RPMI8226 (cell line): ENCODE measurements at regions not wholly inside any gene's neighbourhood (a gene's known extent, or its start where the extent isn't known, plus 50 kb on each side); places are given as distances from the start of the nearest gene placed in this dataset.

ENCODE experiments used
- DNase-seq: peaks from one replicate; pipeline ENCODE4 v3.0.0-alpha.2; 2015

- no peak for DNase-seq
These were observed 1089.1 kb downstream of the TBC1D22A start for GRCh38 chr22:47851586-47851985.

- no peak for DNase-seq
These were observed 1088.2 kb downstream of the TBC1D22A start for GRCh38 chr22:47850644-47851151.

- no peak for DNase-seq
These were observed 1087.1 kb downstream of the TBC1D22A start for GRCh38 chr22:47849576-47849975.

DNA sequence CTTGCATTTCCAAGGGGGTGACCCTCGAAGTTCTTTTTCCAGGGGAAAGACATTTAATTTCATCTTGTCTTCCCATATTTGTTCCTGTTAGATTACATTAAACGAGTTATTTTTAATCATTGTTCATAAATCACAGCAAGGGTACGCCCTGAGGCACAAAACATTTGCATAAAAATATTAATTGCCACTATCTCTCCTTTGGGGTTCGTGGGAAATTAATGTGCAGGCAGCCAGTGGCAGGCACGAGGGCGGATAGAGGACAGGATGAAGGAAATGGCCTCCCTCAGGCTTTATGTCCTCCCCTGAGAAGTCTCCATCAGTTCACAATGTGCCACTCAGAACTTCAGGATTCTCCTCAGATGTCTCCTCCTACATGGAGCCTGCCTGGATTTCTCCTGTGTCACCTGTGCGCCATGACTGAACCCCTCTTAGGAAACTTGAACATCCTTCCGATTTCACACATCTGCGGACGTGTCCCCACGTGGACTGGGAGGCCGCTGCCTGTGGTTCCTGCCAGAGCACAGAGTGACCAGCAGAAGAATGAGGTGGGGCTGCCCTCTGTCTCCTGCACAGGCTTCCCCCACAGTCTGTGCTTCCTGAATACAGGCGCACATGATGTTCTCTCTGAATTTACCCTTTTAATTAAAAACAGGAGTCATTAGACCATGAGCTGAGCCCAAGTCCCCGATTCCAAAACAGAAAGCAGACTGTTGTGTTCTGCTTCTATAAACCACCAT lies 1085.9 kb downstream of the TBC1D22A start:
- DNase-seq: no peak

DNA sequence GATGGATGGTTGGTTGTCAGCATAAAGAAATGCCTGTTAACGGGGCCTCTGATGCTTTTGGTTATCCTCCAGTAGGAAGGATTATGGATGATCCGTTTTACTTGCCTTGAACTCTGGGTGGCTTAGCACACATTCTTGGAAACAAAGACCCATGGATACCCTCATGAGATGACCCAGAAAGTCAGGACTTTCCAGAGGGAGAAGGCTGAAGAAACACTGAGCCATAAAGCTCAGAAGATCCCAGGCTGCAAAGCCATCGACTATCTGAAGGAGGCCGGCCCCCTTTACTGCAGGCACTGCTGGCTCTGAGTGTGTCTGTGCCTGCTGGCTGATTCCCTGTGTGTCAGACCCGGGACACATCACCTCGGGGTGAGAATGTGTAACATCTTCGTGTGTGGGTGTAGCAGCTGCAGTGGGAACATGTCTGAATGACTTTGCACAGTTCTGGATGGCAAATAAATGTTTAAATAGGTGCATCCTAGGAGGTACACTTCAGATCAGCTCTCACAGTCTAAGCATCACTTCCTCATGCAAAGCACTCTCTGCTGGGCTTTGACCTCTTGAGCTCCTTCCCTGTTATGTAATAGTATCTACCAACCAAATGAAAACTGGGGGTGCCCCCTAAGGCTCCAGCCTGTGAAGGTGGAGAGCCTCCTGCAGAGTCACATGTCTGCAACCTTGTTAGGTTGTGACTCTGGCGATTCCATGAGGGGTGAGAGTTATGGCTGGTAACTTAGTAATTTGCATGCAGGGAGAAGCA lies 1084.9 kb downstream of the TBC1D22A start:
- no peak for DNase-seq

GRCh38 chr22:47846206-47846605 lies 1083.8 kb downstream of the TBC1D22A start:
- DNase-seq: no peak

DNA sequence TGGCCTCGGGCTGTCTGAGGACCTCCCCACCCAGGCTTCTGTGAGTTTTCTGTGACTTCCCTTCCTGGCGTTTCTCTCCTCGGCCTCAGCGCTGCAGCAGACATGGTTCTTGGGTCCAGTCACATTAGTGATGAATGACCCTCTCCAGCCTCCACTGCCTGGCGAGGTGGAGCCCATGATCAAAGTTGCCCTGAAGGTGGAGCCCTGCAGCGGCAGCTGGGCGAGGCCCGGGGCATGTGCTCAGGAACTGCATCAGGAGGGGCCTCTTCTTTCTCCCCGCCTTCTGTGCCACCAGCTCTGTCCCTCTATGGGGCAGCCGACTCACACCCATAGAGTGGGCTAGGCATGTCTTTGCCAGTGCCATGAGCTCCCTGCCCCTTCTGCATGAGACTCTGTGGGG lies 1079.7 kb downstream of the TBC1D22A start:
- no peak for DNase-seq

DNA sequence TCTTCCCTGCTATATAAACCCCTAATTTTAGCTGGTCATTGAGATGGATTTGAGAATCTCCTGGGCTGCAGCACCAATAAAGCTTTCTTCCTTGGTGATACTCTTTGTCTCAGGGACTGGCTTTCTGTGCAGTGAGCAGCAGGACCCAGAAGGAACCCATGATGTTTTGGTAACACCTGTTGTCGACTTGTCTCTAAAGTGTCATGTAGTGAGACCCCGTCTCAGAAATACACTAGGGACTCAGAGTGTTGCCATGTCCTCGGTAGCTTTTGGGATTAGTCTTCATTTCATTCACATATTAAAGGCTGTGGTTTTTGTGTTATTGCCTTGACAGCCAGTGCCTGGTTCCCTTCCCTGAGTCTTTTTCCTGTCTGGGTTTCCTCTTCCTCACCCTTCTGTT lies 1078.7 kb downstream of the TBC1D22A start:
- no peak for DNase-seq

DNA sequence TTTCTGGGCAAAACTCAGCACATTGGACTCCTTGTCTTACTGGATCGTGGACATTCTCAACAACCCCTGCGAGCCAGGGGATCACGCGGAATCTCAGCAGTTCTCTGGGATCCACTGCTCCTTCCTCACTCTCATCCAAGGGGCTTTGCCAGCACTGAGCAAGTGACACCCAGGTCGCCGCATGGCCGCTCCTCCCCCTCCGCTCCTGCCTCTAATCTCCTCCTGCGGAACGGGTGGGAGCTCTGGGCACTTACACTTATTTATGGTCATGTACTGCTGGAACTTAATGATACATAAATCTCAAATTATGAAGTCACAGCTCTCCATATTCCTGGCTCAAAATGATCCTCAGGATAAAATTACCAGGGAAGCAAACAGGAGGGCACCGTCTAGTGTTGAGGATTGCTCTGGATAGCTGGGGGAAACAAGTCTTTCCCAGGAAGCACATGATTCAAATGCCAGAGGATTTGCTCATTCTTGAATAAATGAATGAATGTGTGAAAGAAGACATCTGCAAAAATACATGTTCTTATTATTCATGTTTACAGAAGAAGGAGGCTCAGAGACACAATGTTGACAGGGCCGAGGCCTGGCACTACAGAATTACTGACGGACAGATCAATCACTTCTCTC lies 1077.3 kb downstream of the TBC1D22A start:
- DNase-seq: no peak

GRCh38 chr22:47837703-47838102 lies 1075.3 kb downstream of the TBC1D22A start:
- DNase-seq: peak; percentile 57

DNA sequence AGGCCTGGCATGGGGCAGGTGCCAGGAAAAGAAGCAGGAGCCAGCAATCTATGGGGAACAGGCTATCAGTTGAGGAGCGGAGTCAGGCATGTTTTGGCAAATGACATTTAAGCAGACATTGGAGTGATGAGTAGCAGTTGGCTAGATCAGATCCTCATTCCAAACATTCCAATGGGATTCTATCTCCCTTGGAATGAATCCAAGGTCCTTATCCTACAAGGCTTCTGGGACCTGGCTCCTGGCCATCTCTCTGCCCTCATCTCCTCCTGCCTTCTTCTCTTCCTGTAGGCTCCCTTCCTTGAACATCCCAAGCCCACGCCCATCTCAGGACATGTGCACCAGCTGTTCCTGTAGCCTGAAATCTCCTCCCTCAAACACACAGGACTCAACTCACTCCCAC lies 1074.5 kb downstream of the TBC1D22A start:
- DNase-seq: no peak

DNA sequence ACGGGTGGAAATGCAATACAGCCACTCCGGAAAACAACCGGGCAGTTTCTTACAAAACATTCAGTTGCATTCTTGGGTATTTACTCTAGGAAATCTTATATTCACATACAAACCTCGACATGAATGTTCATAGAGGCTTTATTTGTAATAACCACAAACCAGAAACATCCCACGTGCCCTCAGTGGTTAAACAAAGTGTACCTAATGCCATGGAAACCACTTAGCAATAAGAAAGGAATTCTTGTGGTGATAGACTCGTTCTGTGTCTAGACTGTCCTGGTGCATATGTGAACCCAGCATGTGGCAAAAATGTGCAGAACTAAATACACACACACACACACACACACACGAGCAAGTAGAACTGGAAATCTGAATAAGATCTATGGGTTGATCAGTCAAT lies 1073.3 kb downstream of the TBC1D22A start:
- DNase-seq: no peak

- DNase-seq: no peak
These were observed 1063.6 kb downstream of the TBC1D22A start for GRCh38 chr22:47826016-47826415.

DNA sequence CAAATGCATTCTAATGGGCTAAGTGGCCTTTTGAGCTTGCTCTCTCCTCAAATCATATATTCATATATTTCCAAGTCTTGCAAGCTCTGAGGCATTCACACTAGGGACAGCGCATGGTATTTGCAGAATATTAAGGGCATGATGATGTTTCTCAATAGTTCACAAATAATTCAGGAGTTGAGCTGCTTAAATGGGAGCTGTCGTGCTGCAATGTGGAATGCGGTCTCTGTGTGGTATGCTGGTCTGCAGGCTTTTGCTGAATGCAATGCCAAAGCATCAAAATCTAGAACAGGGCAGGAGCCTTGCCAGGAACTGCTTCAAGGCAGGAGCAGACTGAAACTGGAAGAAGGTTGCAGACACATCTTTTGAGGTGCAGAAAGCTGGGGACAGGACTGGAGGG lies 1060.0 kb downstream of the TBC1D22A start:
- no peak for DNase-seq

GRCh38 chr22:47818496-47818895 lies 1056.0 kb downstream of the TBC1D22A start:
- no peak for DNase-seq

- DNase-seq: no peak
These were observed 1054.9 kb downstream of the TBC1D22A start for GRCh38 chr22:47817380-47817779.

DNA sequence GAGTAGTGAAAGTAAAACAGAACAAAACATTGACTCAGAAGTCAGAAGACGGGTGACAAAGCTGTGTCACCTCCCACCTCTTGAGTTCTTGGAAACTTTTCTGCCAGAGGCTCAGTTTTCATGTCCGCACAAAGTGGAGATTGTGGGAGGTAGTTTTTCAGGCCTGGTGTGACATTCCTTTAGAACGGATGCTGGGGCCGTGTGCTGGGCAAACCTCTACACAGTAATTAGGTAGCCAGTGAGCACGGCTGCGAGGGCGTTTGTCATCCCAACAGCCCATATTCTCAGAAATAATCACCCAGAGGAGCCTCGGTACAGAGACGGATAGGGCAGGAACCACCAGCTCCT lies 1054.4 kb downstream of the TBC1D22A start:
- DNase-seq: no peak

- no peak for DNase-seq
These were observed 1053.8 kb downstream of the TBC1D22A start for GRCh38 chr22:47816121-47816862.

- no peak for DNase-seq
These were observed 1052.0 kb downstream of the TBC1D22A start for GRCh38 chr22:47814474-47814873.

GRCh38 chr22:47813661-47814060 lies 1051.2 kb downstream of the TBC1D22A start:
- DNase-seq: no peak

- no peak for DNase-seq
These were observed 1049.5 kb downstream of the TBC1D22A start for GRCh38 chr22:47811971-47812370.

GRCh38 chr22:47810505-47811500 lies 1048.4 kb downstream of the TBC1D22A start:
- no peak for DNase-seq
